ENCODE measurements at regions not wholly inside any gene's neighbourhood (a gene's known extent, or its start where the extent isn't known, plus 50 kb on each side); places are given as distances from the start of the nearest gene placed in this dataset.

DNA sequence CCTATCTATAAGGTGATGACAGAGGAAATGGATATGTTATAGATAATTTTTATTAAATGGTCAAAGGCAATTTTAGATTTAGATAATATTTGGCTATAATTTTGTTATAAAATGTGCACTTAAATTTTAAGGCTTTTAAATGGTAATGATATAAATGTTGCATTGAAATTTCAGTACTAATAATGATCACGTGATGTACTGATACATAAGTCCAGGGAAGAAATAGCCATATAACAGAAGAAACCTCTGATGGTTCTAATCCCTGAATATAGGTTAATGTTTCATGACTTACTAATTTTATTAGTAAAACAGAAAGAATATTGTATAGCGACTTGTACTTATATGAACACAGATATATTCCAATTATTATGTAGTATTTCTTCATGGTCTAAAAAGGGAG, 211.9 kb downstream of the SOCS6 start:
- no peak for TF ChIP-seq EP300 (IDR thresholded peaks at IDR 0.05)
- TF ChIP-seq, protein P1, sequence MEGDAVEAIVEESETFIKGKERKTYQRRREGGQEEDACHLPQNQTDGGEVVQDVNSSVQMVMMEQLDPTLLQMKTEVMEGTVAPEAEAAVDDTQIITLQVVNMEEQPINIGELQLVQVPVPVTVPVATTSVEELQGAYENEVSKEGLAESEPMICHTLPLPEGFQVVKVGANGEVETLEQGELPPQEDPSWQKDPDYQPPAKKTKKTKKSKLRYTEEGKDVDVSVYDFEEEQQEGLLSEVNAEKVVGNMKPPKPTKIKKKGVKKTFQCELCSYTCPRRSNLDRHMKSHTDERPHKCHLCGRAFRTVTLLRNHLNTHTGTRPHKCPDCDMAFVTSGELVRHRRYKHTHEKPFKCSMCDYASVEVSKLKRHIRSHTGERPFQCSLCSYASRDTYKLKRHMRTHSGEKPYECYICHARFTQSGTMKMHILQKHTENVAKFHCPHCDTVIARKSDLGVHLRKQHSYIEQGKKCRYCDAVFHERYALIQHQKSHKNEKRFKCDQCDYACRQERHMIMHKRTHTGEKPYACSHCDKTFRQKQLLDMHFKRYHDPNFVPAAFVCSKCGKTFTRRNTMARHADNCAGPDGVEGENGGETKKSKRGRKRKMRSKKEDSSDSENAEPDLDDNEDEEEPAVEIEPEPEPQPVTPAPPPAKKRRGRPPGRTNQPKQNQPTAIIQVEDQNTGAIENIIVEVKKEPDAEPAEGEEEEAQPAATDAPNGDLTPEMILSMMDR (IDR thresholded peaks at IDR 0.05) = no peak
